Keratinocyte (primary cell): ENCODE measurements at regions not wholly inside any gene's neighbourhood (a gene's known extent, or its start where the extent isn't known, plus 50 kb on each side); places are given as distances from the start of the nearest gene placed in this dataset.

Experiments
- DNase-seq: peaks from one replicate; pipeline ENCODE4 v3.0.0-alpha.2; 2011; ENCODE audit warnings: low read depth, missing footprints, low spot score
- FAIRE-seq: peaks from 2 replicates; lab custom pipeline; 2011; peaks lifted over from hg19 to GRCh38; lab: Jason Lieb, UNC
- H2AFZ ChIP-seq: 2 replicates; pipeline ENCODE4 v1.6.0; 2012; ENCODE audit warnings: low read length, control low read depth, inconsistent platforms; ENCODE audit not compliant: control insufficient read depth
- H3K27ac ChIP-seq: 2 replicates; pipeline ENCODE4 v1.5.1; 2011; ENCODE audit warnings: low read length; ENCODE audit not compliant: control insufficient read depth, insufficient read depth
- H3K27me3 ChIP-seq: 3 replicates; pipeline ENCODE4 v1.6.0; 2011; ENCODE audit warnings: low read length; ENCODE audit not compliant: control insufficient read depth, insufficient read depth; ENCODE audit errors: extremely low read depth
- H3K36me3 ChIP-seq, 2 experiments: 2 replicates in 1 of 2; 3 replicates in 1 of 2; pipeline ENCODE4 v1.5.1; 2011; ENCODE audit warnings: low read length in 2 of 2, mild to moderate bottlenecking in 1 of 2; ENCODE audit not compliant: control insufficient read depth in 2 of 2, insufficient read depth in 2 of 2; ENCODE audit errors: extremely low read depth in 1 of 2
- H3K4me1 ChIP-seq: 3 replicates; pipeline ENCODE4 v1.5.1; 2011; ENCODE audit warnings: low read length; ENCODE audit not compliant: control insufficient read depth, insufficient read depth; ENCODE audit errors: extremely low read depth
- H3K4me2 ChIP-seq: 3 replicates; pipeline ENCODE4 v1.6.0; 2011; ENCODE audit warnings: low read depth, low read length; ENCODE audit not compliant: control insufficient read depth, insufficient read depth; ENCODE audit errors: extremely low read depth
- H3K4me3 ChIP-seq, 3 experiments: fragments of 200-600 bp in 1 of 3; sonication (generic) in 1 of 3; 2 replicates in 2 of 3; 3 replicates in 1 of 3; pipeline ENCODE4 v1.5.1; 2011 to 2016; ENCODE audit warnings: low read length in 3 of 3, mild to moderate bottlenecking in 3 of 3, control low read depth in 2 of 3, inconsistent platforms in 1 of 3, low read depth in 1 of 3, mixed read lengths in 1 of 3, mixed run types in 1 of 3, moderate library complexity in 1 of 3; ENCODE audit not compliant: control insufficient read depth in 2 of 3, insufficient read depth in 2 of 3; ENCODE audit errors: extremely low read depth in 1 of 3
- H3K79me2 ChIP-seq: 2 replicates; pipeline ENCODE4 v1.6.0; 2012; ENCODE audit warnings: low read length; ENCODE audit not compliant: control insufficient read depth, insufficient read depth
- H3K9ac ChIP-seq: 3 replicates; pipeline ENCODE4 v1.6.0; 2011; ENCODE audit warnings: low read length; ENCODE audit not compliant: control insufficient read depth, insufficient read depth; ENCODE audit errors: extremely low read depth
- H3K9me1 ChIP-seq: 3 replicates; pipeline ENCODE4 v1.6.0; 2011; ENCODE audit warnings: low read length; ENCODE audit not compliant: control insufficient read depth, insufficient read depth; ENCODE audit errors: extremely low read depth
- H3K9me3 ChIP-seq: 2 replicates; pipeline ENCODE4 v1.5.1; 2012; ENCODE audit warnings: low read depth, low read length; ENCODE audit not compliant: control insufficient read depth
- H4K20me1 ChIP-seq: 3 replicates; pipeline ENCODE4 v1.6.0; 2011; ENCODE audit warnings: low read length; ENCODE audit not compliant: control insufficient read depth, insufficient read depth; ENCODE audit errors: extremely low read depth
- EZH2 ChIP-seq: IDR thresholded peaks from one replicate; pipeline ENCODE4 v1.6.1; 2012; ENCODE audit warnings: inconsistent platforms, mild to moderate bottlenecking, low read length, moderate library complexity
- dilution Hi-C: fragments of 300-500 bp; cut with MboI; formaldehyde crosslinking; loops from one replicate; pipeline ENCODE4 v1.7.0; 2020; ENCODE audit warnings: low sequenced_read_pairs; ENCODE audit not compliant: extremely low pct_ligation_motif_present
- TF ChIP-seq, protein P1 (sequence below), 3 experiments: IDR thresholded peaks in 1 of 3; conservative IDR thresholded peaks in 1 of 3; optimal IDR thresholded peaks in 1 of 3; 2 replicates in 2 of 3; 3 replicates in 1 of 3; pipeline versions ENCODE3 to v1.5.1; 2011; ENCODE audit warnings: low read length in 3 of 3, mild to moderate bottlenecking in 3 of 3, moderate library complexity in 2 of 3, control low read depth in 1 of 3, inconsistent platforms in 1 of 3; ENCODE audit not compliant: insufficient read depth in 2 of 3; ENCODE audit errors: extremely low read depth in 1 of 3

DNA sequence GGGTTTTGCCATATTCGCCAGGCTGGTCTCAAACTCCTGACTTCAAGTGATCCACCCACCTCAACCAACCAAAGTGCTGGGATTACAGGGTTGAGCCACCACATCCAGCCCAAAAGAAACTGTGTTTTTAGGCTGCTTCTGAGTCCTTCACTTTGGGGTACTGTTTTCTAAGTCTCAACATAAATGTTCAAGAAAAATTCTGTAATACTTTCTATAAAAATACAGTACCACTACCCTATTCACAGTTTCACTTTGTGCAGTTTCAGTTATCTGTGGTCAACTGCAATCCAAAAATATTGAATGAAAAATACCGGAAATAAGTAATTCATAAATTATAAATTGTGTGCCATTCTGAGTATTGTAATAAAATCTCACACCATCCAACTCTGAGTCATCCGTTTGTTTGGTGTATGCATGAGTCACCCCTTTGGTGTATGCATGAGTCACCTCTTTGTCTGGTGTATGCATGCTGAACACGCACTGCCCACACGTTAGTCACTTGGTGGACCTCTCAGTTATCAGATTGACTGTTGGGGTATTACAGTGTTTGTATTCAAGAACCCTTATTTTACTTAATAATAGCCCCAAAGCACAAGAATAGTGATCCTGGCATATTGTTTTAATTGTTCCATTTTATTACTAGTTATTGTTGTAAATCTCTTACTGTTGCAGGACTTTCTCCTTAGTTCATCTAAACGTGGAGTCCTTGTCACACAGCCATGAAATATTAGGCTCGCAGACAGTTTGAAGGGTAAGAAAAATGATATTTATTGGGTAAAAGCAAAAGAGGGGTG, 190.2 kb downstream of the FSCB start:
- Histone ChIP-seq H3K9me1 (no peaks in the 10 kb centered on the region), H3K9me3 (no peaks in the 10 kb centered on the region), H3K4me1 (peaks cover 13% of the 10 kb centered on the region), H3K27ac (peak overlapping the region; percentile 84), H3K4me3 (peak overlapping the region in 1 of 3 experiments; percentile 14), H4K20me1 (no peaks in the 10 kb centered on the region), H3K9ac (peak overlapping the region; percentile 37), H3K79me2 (no peaks in the 10 kb centered on the region), H3K4me2 (peak overlapping the region; percentile 45), H3K27me3 (no peaks in the 10 kb centered on the region), H2AFZ (peak overlapping the region; percentile 22), H3K36me3 (no peaks in the 10 kb centered on the region)
- FAIRE-seq: peak; percentile 95
- dilution Hi-C loops: no loop called here
- no peak for TF ChIP-seq EZH2
- TF ChIP-seq, protein P1, sequence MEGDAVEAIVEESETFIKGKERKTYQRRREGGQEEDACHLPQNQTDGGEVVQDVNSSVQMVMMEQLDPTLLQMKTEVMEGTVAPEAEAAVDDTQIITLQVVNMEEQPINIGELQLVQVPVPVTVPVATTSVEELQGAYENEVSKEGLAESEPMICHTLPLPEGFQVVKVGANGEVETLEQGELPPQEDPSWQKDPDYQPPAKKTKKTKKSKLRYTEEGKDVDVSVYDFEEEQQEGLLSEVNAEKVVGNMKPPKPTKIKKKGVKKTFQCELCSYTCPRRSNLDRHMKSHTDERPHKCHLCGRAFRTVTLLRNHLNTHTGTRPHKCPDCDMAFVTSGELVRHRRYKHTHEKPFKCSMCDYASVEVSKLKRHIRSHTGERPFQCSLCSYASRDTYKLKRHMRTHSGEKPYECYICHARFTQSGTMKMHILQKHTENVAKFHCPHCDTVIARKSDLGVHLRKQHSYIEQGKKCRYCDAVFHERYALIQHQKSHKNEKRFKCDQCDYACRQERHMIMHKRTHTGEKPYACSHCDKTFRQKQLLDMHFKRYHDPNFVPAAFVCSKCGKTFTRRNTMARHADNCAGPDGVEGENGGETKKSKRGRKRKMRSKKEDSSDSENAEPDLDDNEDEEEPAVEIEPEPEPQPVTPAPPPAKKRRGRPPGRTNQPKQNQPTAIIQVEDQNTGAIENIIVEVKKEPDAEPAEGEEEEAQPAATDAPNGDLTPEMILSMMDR (optimal IDR thresholded peaks at IDR 0.05 in 1 of 3, IDR thresholded peaks at IDR 0.05 in 1 of 3, conservative IDR thresholded peaks at IDR 0.05 in 1 of 3; ENCODE audit: extremely low read depth in 1 of 3, insufficient read depth in 2 of 3, low read length in 3 of 3): peak in 1 of 3 experiments; percentile 2
- DNase-seq: peak; percentile 73

DNA sequence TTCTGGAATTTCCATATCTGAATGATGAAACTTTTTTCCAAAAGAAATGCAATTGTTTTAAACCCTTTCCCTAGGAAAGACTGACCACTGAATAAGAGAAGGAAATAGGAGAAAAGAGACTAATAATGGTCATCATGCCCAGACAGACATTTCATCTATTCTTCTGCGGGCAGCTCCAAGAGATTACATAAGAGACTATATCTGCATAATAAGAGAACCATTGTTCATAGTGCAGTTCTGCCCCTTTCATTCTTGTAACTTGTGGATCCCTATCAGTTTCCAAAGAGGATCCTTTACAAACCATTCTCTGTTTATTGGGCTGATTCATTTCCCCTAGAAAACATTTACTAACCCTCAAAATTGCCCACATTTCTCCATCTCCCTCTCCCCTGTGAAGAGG, 197.8 kb downstream of the FSCB start:
- Histone ChIP-seq H3K27ac (no peak overlapping the region), H3K27me3 (no peaks in the 10 kb centered on the region), H3K9me3 (no peaks in the 10 kb centered on the region), H3K4me3 (no peak overlapping the region), H3K9me1 (no peaks in the 10 kb centered on the region), H3K4me1 (no peaks in the 10 kb centered on the region), H4K20me1 (no peaks in the 10 kb centered on the region), H3K4me2 (no peak overlapping the region), H3K79me2 (no peaks in the 10 kb centered on the region), H3K9ac (no peak overlapping the region), H3K36me3 (no peaks in the 10 kb centered on the region), H2AFZ (no peak overlapping the region)
- TF ChIP-seq, protein P1 (optimal IDR thresholded peaks at IDR 0.05 in 1 of 3, IDR thresholded peaks at IDR 0.05 in 1 of 3, conservative IDR thresholded peaks at IDR 0.05 in 1 of 3; ENCODE audit: extremely low read depth in 1 of 3, insufficient read depth in 2 of 3, low read length in 3 of 3): no peak
- TF ChIP-seq EZH2: no peak
- DNase-seq (no peak), FAIRE-seq (no peak)
- dilution Hi-C loops: no loop called here
